PC-3 (cell line): ENCODE measurements at regions not wholly inside any gene's neighbourhood (a gene's known extent, or its start where the extent isn't known, plus 50 kb on each side); places are given as distances from the start of the nearest gene placed in this dataset.

Source experiments
- ATAC-seq: fragments of 200-7000 bp; cut with Tn5 transposase; 2 replicates; pipeline ENCODE4 v1.9.1; 2020; ENCODE audit warnings: mild to moderate bottlenecking, moderate library complexity
- BruUV-seq: library from RNA; stranded (reverse); fragments of 400-500 nt; replicated peaks from 2 replicates; lab custom pipeline; 2021; lab: Mats Ljungman, UMichigan
- CTCF ChIA-PET: fragments of 300-600 bp; sonication (Branson Sonifier 250); formaldehyde crosslinking; loops from one replicate; lab custom pipeline; 2022; ENCODE audit warnings: antibody characterized with exemption; lab: Charles Lee
- POLR2A ChIA-PET: fragments of 300-600 bp; sonication (Branson Sonifier 250); formaldehyde crosslinking; loops from one replicate; lab custom pipeline; 2022; ENCODE audit warnings: antibody characterized with exemption; ENCODE audit not compliant: unreplicated experiment; lab: Charles Lee
- DNase-seq: peaks from one replicate; pipeline ENCODE4 v3.0.0-alpha.2; 2015
- H2AFZ ChIP-seq: fragments of 300-600 bp; sonication (generic); 2 replicates; pipeline ENCODE4 v1.6.0; 2016; ENCODE audit warnings: antibody characterized with exemption, low read length
- H3F3A ChIP-seq: fragments of 300-600 bp; sonication (generic); one replicate; pipeline ENCODE4 v1.6.0; 2017; ENCODE audit warnings: antibody characterized with exemption, low read length, control low read depth, mild to moderate bottlenecking; ENCODE audit not compliant: unreplicated experiment
- H3K27ac ChIP-seq: fragments of 300-600 bp; sonication (generic); 2 replicates; pipeline ENCODE4 v1.5.1; 2016; ENCODE audit warnings: mild to moderate bottlenecking, low read length
- H3K27me3 ChIP-seq: fragments of 300-600 bp; sonication (generic); 2 replicates; pipeline ENCODE4 v1.6.1; 2016; ENCODE audit warnings: low read length, mixed read lengths
- H3K36me3 ChIP-seq: fragments of 300-600 bp; sonication (generic); 2 replicates; pipeline ENCODE4 v1.6.1; 2016; ENCODE audit warnings: low read depth, mixed run types, low read length, mixed read lengths
- H3K4me1 ChIP-seq: fragments of 300-600 bp; sonication (generic); 2 replicates; pipeline ENCODE4 v1.5.1; 2016; ENCODE audit warnings: low read length; ENCODE audit not compliant: insufficient read depth
- H3K4me2 ChIP-seq: fragments of 300-600 bp; sonication (generic); 2 replicates; pipeline ENCODE4 v1.6.0; 2016; ENCODE audit warnings: low read length
- H3K4me3 ChIP-seq: fragments of 300-600 bp; sonication (generic); 2 replicates; pipeline ENCODE4 v1.5.1; 2016; ENCODE audit warnings: mild to moderate bottlenecking, low read length, mixed read lengths
- H3K79me2 ChIP-seq: fragments of 300-600 bp; sonication (generic); 2 replicates; pipeline ENCODE4 v1.6.1; 2017; ENCODE audit warnings: low read length, mixed read lengths
- H3K9ac ChIP-seq: fragments of 300-600 bp; sonication (generic); 2 replicates; pipeline ENCODE4 v1.6.0; 2016; ENCODE audit warnings: mild to moderate bottlenecking, low read length
- H3K9me2 ChIP-seq: fragments of 300-600 bp; sonication (generic); replicated peaks from 2 replicates; pipeline ENCODE4 v1.6.1; 2016; ENCODE audit warnings: mixed run types, low read length, mixed read lengths
- H3K9me3 ChIP-seq: fragments of 300-600 bp; sonication (generic); 2 replicates; pipeline ENCODE4 v1.6.1; 2016; ENCODE audit warnings: low read length, mixed read lengths
- H4K20me1 ChIP-seq: fragments of 300-600 bp; sonication (generic); 2 replicates; pipeline ENCODE4 v1.6.1; 2016; ENCODE audit warnings: low read length, mixed read lengths
- EZH2 ChIP-seq: fragments of 300-600 bp; sonication (generic); IDR thresholded peaks from one replicate; pipeline ENCODE4 v1.6.1; 2017; ENCODE audit warnings: antibody characterized with exemption, mild to moderate bottlenecking, low read length; ENCODE audit not compliant: unreplicated experiment
- EZH2phosphoT487 ChIP-seq: fragments of 300-600 bp; sonication (generic); IDR thresholded peaks from 2 replicates; pipeline ENCODE4 v1.6.1; 2018; ENCODE audit warnings: mild to moderate bottlenecking, antibody characterized with exemption, low read length, borderline replicate concordance
- intact Hi-C: fragments of 100-400 bp; cut with micrococcal nuclease; formaldehyde crosslinking; loops from 2 replicates; pipeline ENCODE4 v1.9.0; 2023
- TF ChIP-seq, protein P1 (sequence below): fragments of 300-600 bp; sonication (generic); conservative IDR thresholded peaks from 2 replicates; pipeline ENCODE4 v1.5.1; 2017; ENCODE audit warnings: antibody characterized with exemption, low read depth, mild to moderate bottlenecking, low read length

DNA sequence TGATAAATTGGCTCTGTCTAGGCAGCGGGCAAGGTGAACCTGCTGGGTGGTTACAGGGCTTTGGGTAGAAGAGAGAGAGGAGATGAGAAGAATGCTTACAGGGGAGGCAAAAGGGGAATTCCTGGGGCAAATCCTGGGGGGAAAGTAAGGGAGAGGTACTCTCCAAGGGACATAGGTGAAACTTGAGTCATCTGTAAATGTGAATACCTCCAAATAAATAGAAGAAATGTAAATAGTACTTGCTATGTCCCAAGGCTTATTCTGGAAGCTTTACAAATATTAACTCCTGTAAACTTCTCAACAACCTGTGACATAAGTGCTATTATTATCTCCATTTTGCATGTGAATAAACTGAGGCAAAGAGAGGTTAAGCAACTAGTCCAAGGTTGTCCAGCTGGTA is 57.7 kb upstream of the CDK13 start:
- ChIA-PET CTCF (interaction anchor here (1.7 kb wide), 1 partner anchor 160 kb away, joined by 4 read pairs; no protein-coding TSS in a partner anchor), POLR2A (no interaction called here)
- no peaks in the 10 kb centered on the region for H3K27me3 ChIP-seq
- peak overlapping the region; percentile 21; the same call in 1 of the 2 replicates for H3K27ac ChIP-seq
- peak; percentile 71 for ATAC-seq
- H3K4me1 ChIP-seq: peaks cover 23% of the 10 kb centered on the region
- no peak overlapping the region for H3K4me3 ChIP-seq
- H3K4me2 ChIP-seq: peak overlapping the region; percentile 26; the same call in 1 of the 2 replicates
- no peak for TF ChIP-seq EZH2
- TF ChIP-seq, protein P1, sequence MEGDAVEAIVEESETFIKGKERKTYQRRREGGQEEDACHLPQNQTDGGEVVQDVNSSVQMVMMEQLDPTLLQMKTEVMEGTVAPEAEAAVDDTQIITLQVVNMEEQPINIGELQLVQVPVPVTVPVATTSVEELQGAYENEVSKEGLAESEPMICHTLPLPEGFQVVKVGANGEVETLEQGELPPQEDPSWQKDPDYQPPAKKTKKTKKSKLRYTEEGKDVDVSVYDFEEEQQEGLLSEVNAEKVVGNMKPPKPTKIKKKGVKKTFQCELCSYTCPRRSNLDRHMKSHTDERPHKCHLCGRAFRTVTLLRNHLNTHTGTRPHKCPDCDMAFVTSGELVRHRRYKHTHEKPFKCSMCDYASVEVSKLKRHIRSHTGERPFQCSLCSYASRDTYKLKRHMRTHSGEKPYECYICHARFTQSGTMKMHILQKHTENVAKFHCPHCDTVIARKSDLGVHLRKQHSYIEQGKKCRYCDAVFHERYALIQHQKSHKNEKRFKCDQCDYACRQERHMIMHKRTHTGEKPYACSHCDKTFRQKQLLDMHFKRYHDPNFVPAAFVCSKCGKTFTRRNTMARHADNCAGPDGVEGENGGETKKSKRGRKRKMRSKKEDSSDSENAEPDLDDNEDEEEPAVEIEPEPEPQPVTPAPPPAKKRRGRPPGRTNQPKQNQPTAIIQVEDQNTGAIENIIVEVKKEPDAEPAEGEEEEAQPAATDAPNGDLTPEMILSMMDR: no peak
- no peak for TF ChIP-seq EZH2phosphoT487
- no peak overlapping the region for H3K9ac ChIP-seq
- no peak overlapping the region for H2AFZ ChIP-seq
- H3K9me3 ChIP-seq: no peaks in the 10 kb centered on the region
- H4K20me1 ChIP-seq: no peaks in the 10 kb centered on the region
- H3K9me2 ChIP-seq: no peaks in the 10 kb centered on the region
- H3F3A ChIP-seq: no peaks in the 10 kb centered on the region
- no peaks in the 10 kb centered on the region for H3K36me3 ChIP-seq
- DNase-seq: peak; percentile 43
- intact Hi-C loops: no loop called here
- H3K79me2 ChIP-seq: no peaks in the 10 kb centered on the region
- BruUV-seq: no TSS peak

GRCh38 chr7:39894904-39895303 is 55.2 kb upstream of the CDK13 start:
- no peak overlapping the region for H3K27ac ChIP-seq
- no peak overlapping the region for H3K4me2 ChIP-seq
- no peak overlapping the region for H3K4me3 ChIP-seq
- intact Hi-C loops: loop anchor here (5.0 kb wide), 1 partner anchor 52 kb away; no protein-coding TSS in a partner anchor
- no peak for ATAC-seq
- no peaks in the 10 kb centered on the region for H4K20me1 ChIP-seq
- H3F3A ChIP-seq: no peaks in the 10 kb centered on the region
- H2AFZ ChIP-seq: no peak overlapping the region
- ChIA-PET POLR2A (no interaction called here), CTCF (interaction anchor here (1.0 kb wide), 1 partner anchor 157 kb away, joined by 3 read pairs; no protein-coding TSS in a partner anchor)
- H3K4me1 ChIP-seq: peaks cover 23% of the 10 kb centered on the region
- no peaks in the 10 kb centered on the region for H3K9me2 ChIP-seq
- no peaks in the 10 kb centered on the region for H3K9me3 ChIP-seq
- no peak overlapping the region for H3K9ac ChIP-seq
- H3K79me2 ChIP-seq: no peaks in the 10 kb centered on the region
- no peak for TF ChIP-seq EZH2phosphoT487
- TF ChIP-seq, protein P1: no peak
- TF ChIP-seq EZH2: no peak
- H3K27me3 ChIP-seq: 0 out of 2 replicates have a peak, but pooled peaks cover 5% of the 10 kb centered on the region
- H3K36me3 ChIP-seq: no peaks in the 10 kb centered on the region
- DNase-seq: no peak
- no TSS peak for BruUV-seq

DNA sequence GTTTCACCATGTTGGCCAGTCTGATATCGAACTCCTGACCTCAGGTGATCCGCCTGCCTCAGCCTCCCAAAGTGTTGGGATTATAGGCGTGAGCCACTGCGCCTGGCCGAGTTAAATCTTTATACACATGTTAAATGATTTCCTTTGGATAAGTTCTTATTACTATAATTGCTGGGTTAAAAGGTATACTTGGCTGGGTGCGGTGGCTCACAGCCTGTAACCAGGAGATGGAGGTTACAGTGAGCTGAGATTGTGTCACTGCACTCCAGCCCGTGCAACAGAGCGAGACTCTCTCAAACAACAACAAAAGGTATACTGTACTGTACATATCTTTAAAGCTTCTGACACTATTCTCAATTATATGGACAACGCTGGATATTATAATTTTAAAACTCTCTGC is 53.2 kb upstream of the CDK13 start:
- peak overlapping the region; percentile 68; the same call in 1 of the 2 replicates for H3K4me2 ChIP-seq

More for the DNA sequence above, 53.2 kb upstream of the CDK13 start:
- no peak for DNase-seq
- H3K27me3 ChIP-seq: 0 out of 2 replicates have a peak, but pooled peaks cover 5% of the 10 kb centered on the region
- no peak overlapping the region; the same call in 1 of the 2 replicates for H2AFZ ChIP-seq
- H3K79me2 ChIP-seq: no peaks in the 10 kb centered on the region
- H3K27ac ChIP-seq: no peak overlapping the region
- no peak for ATAC-seq
- no peaks in the 10 kb centered on the region for H4K20me1 ChIP-seq
- ChIA-PET CTCF (interaction anchor here (0.8 to 1.4 kb wide), 5 partner anchors 9 to 156 kb away, joined by 3 to 21 read pairs (median 5); no protein-coding TSS in a partner anchor), POLR2A (no interaction called here)
- H3K9me2 ChIP-seq: no peaks in the 10 kb centered on the region
- no peak overlapping the region for H3K9ac ChIP-seq
- H3K4me1 ChIP-seq: peaks cover 18% of the 10 kb centered on the region
- H3K9me3 ChIP-seq: no peaks in the 10 kb centered on the region
- no peak overlapping the region for H3K4me3 ChIP-seq
- no peaks in the 10 kb centered on the region for H3K36me3 ChIP-seq
- intact Hi-C loops: loop anchor here (1.0 to 5.0 kb wide), 2 partner anchors 50 to 155 kb away; no protein-coding TSS in a partner anchor
- TF ChIP-seq EZH2phosphoT487 (no peak), EZH2 (no peak)
- TF ChIP-seq, protein P1: no peak
- no TSS peak for BruUV-seq
- H3F3A ChIP-seq: no peaks in the 10 kb centered on the region
